HEK293 (cell line): ENCODE measurements at regions not wholly inside any gene's neighbourhood (a gene's known extent, or its start where the extent isn't known, plus 50 kb on each side); places are given as distances from the start of the nearest gene placed in this dataset.

Experiments
- KLF7 ChIP-seq: fragments of 450-650 bp; formaldehyde crosslinking; IDR thresholded peaks from 2 replicates; pipeline ENCODE4 v1.5.1; 2016; ENCODE audit warnings: missing biosample characterization, missing genetic modification characterization, borderline replicate concordance
- KLF8 ChIP-seq: fragments of 450-650 bp; formaldehyde crosslinking; IDR thresholded peaks from 2 replicates; pipeline ENCODE4 v1.5.1; 2016; ENCODE audit warnings: missing biosample characterization, missing genetic modification characterization
- ZNF114 ChIP-seq: fragments of 450-650 bp; formaldehyde crosslinking; IDR thresholded peaks from 2 replicates; pipeline ENCODE4 v1.5.0; 2017; ENCODE audit warnings: missing biosample characterization, missing genetic modification characterization
- ZNF292 ChIP-seq: fragments of 450-650 bp; formaldehyde crosslinking; IDR thresholded peaks from 2 replicates; pipeline ENCODE4 v1.5.1; 2016; ENCODE audit warnings: low read depth, missing biosample characterization, missing genetic modification characterization, borderline replicate concordance
- ZNF549 ChIP-seq: fragments of 450-650 bp; IDR thresholded peaks from 2 replicates; pipeline ENCODE4 v1.5.1; 2018; ENCODE audit warnings: missing biosample characterization, missing genetic modification characterization, mild to moderate bottlenecking, inconsistent platforms, moderate library complexity
- ZNF629 ChIP-seq: fragments of 450-650 bp; formaldehyde crosslinking; IDR thresholded peaks from 2 replicates; pipeline ENCODE4 v1.5.1; 2017; ENCODE audit warnings: missing biosample characterization, missing genetic modification characterization
- ZNF792 ChIP-seq: fragments of 450-650 bp; formaldehyde crosslinking; IDR thresholded peaks from 2 replicates; pipeline ENCODE4 v1.5.1; 2016; ENCODE audit warnings: missing biosample characterization, missing genetic modification characterization
- TF ChIP-seq, protein P1 (sequence below): fragments of 450-650 bp; formaldehyde crosslinking; IDR thresholded peaks from 2 replicates; pipeline ENCODE4 v1.5.1; 2016; ENCODE audit warnings: missing biosample characterization, missing genetic modification characterization
- TF ChIP-seq, protein P2 (sequence below): fragments of 450-650 bp; formaldehyde crosslinking; IDR thresholded peaks from 2 replicates; pipeline ENCODE4 v1.5.1; 2017; ENCODE audit warnings: missing biosample characterization, missing genetic modification characterization
- TF ChIP-seq, protein P3 (sequence below): fragments of 450-650 bp; formaldehyde crosslinking; IDR thresholded peaks from 2 replicates; pipeline ENCODE4 v1.5.1; 2016; ENCODE audit warnings: missing biosample characterization, missing genetic modification characterization
- TF ChIP-seq, protein P4 (sequence below): fragments of 450-650 bp; formaldehyde crosslinking; IDR thresholded peaks from 2 replicates; pipeline ENCODE4 v1.5.1; 2017; ENCODE audit warnings: missing biosample characterization, mild to moderate bottlenecking, missing genetic modification characterization, moderate library complexity

DNA sequence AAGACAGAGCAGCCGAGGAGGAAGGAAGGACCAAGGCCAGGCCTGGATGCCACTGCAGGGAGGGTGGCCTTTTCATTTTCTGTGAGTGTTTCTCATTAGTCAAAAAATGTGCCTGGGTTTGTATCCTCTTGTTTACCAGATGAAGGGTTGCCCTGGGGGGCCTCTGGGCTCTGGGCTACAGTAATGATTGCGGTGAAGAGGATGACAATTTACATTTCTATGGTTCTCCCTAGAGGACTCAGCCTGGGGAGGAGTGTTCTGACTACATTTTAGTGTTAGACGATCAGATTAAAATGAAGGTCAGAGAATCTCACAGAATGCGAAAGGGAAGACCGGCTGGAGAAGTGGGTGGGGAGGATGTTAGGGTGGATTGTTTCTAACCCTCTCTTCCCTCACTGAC lies 108.0 kb upstream of the KMT2C start:
- TF ChIP-seq, protein P1, sequence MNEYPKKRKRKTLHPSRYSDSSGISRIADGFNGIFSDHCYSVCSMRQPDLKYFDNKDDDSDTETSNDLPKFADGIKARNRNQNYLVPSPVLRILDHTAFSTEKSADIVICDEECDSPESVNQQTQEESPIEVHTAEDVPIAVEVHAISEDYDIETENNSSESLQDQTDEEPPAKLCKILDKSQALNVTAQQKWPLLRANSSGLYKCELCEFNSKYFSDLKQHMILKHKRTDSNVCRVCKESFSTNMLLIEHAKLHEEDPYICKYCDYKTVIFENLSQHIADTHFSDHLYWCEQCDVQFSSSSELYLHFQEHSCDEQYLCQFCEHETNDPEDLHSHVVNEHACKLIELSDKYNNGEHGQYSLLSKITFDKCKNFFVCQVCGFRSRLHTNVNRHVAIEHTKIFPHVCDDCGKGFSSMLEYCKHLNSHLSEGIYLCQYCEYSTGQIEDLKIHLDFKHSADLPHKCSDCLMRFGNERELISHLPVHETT (tag by site-specific recombination): no peak
- TF ChIP-seq ZNF114 (tag by site-specific recombination) (no peak), ZNF292 (tag by site-specific recombination) (no peak), ZNF792 (tag by site-specific recombination) (no peak), ZNF549 (tag by site-specific recombination) (no peak), KLF8 (tag by site-specific recombination) (no peak), ZNF629 (no peak), KLF7 (tag by site-specific recombination) (no peak)
- TF ChIP-seq, protein P2, sequence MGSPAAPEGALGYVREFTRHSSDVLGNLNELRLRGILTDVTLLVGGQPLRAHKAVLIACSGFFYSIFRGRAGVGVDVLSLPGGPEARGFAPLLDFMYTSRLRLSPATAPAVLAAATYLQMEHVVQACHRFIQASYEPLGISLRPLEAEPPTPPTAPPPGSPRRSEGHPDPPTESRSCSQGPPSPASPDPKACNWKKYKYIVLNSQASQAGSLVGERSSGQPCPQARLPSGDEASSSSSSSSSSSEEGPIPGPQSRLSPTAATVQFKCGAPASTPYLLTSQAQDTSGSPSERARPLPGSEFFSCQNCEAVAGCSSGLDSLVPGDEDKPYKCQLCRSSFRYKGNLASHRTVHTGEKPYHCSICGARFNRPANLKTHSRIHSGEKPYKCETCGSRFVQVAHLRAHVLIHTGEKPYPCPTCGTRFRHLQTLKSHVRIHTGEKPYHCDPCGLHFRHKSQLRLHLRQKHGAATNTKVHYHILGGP: no peak
- TF ChIP-seq, protein P3, sequence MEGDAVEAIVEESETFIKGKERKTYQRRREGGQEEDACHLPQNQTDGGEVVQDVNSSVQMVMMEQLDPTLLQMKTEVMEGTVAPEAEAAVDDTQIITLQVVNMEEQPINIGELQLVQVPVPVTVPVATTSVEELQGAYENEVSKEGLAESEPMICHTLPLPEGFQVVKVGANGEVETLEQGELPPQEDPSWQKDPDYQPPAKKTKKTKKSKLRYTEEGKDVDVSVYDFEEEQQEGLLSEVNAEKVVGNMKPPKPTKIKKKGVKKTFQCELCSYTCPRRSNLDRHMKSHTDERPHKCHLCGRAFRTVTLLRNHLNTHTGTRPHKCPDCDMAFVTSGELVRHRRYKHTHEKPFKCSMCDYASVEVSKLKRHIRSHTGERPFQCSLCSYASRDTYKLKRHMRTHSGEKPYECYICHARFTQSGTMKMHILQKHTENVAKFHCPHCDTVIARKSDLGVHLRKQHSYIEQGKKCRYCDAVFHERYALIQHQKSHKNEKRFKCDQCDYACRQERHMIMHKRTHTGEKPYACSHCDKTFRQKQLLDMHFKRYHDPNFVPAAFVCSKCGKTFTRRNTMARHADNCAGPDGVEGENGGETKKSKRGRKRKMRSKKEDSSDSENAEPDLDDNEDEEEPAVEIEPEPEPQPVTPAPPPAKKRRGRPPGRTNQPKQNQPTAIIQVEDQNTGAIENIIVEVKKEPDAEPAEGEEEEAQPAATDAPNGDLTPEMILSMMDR: no peak
- TF ChIP-seq, protein P4, sequence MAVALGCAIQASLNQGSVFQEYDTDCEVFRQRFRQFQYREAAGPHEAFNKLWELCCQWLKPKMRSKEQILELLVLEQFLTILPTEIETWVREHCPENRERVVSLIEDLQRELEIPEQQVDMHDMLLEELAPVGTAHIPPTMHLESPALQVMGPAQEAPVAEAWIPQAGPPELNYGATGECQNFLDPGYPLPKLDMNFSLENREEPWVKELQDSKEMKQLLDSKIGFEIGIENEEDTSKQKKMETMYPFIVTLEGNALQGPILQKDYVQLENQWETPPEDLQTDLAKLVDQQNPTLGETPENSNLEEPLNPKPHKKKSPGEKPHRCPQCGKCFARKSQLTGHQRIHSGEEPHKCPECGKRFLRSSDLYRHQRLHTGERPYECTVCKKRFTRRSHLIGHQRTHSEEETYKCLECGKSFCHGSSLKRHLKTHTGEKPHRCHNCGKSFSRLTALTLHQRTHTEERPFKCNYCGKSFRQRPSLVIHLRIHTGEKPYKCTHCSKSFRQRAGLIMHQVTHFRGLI (tag by site-specific recombination): no peak
